ENCODE measurements at regions not wholly inside any gene's neighbourhood (a gene's known extent, or its start where the extent isn't known, plus 50 kb on each side); places are given as distances from the start of the nearest gene placed in this dataset.

DNA sequence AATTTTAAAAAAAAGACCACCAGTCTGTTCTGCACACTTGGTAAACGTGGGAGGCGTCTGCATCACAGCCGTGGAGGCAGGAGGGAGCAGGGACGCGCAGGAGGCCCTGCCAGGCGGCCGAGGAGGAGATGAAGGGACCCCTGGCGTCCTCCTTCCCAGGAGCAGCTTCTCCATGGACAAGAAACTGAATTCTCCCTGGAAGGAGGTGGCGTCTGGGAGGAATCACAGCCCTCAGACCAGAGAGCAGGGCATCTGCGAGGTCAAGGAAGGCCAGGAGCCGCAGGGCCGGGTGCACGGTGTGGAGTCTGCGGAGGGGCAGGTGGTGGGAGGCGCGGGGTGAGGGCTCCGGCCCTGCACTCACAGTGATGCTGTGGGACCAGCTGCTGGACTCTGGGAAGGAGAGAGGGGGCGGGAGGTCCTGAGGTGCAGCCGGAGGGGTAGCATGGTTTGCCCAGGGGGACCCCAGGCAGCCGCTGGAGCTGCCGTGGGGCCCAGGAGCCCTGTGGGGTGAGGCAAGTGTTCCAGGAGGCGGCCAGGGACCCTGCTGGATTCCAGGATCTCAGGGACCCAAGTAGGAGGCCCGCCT, 73.5 kb upstream of the GALNT9 start:
- TF ChIP-seq, protein P1, sequence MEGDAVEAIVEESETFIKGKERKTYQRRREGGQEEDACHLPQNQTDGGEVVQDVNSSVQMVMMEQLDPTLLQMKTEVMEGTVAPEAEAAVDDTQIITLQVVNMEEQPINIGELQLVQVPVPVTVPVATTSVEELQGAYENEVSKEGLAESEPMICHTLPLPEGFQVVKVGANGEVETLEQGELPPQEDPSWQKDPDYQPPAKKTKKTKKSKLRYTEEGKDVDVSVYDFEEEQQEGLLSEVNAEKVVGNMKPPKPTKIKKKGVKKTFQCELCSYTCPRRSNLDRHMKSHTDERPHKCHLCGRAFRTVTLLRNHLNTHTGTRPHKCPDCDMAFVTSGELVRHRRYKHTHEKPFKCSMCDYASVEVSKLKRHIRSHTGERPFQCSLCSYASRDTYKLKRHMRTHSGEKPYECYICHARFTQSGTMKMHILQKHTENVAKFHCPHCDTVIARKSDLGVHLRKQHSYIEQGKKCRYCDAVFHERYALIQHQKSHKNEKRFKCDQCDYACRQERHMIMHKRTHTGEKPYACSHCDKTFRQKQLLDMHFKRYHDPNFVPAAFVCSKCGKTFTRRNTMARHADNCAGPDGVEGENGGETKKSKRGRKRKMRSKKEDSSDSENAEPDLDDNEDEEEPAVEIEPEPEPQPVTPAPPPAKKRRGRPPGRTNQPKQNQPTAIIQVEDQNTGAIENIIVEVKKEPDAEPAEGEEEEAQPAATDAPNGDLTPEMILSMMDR (conservative IDR thresholded peaks at IDR 0.05 in 1 of 2, IDR thresholded peaks at IDR 0.05 in 1 of 2; ENCODE audit: low read depth in 1 of 2, low read length in 2 of 2) = no peak
- TF ChIP-seq EZH2 (IDR thresholded peaks at IDR 0.05; ENCODE audit: low read length, missing control alignments) = no peak

All from fibroblast of lung (primary cell).